Cerebellar cortex (tissue), 1 donor: ENCODE measurements at regions not wholly inside any gene's neighbourhood (a gene's known extent, or its start where the extent isn't known, plus 50 kb on each side); places are given as distances from the start of the nearest gene placed in this dataset.
"Not testable (repeated sequence)": the region's sequence is repeated elsewhere in the genome, so short reads cannot be mapped to it uniquely, and the experiment has no call there.

Source experiments
- DNase-seq: peaks from one replicate; pipeline ENCODE4 v3.0.0-alpha.2; 2015; ENCODE audit warnings: low spot score

GRCh38 chr6:8361259-8361658 is 74.1 kb downstream of the SLC35B3 start:
- no peak for DNase-seq

GRCh38 chr6:8352966-8353340 is 82.4 kb downstream of the SLC35B3 start:
- no peak for DNase-seq

- DNase-seq, result no peak
Observed at GRCh38 chr6:8352335-8352965, 82.9 kb downstream of the SLC35B3 start.

GRCh38 chr6:8343600-8343999 is 91.7 kb downstream of the SLC35B3 start:
- no peak for DNase-seq

- no peak for DNase-seq
Observed at GRCh38 chr6:8342241-8342819, 93.0 kb downstream of the SLC35B3 start.

- no peak for DNase-seq
Observed at GRCh38 chr6:8337147-8337546, 98.2 kb downstream of the SLC35B3 start.

- DNase-seq, result no peak
Observed at GRCh38 chr6:8336406-8337057, 98.8 kb downstream of the SLC35B3 start.

- DNase-seq, result no peak
Observed at GRCh38 chr6:8335896-8336295, 99.4 kb downstream of the SLC35B3 start.

GRCh38 chr6:8335381-8335780 is 100.0 kb downstream of the SLC35B3 start:
- no peak for DNase-seq

GRCh38 chr6:8334113-8334512 is 101.2 kb downstream of the SLC35B3 start:
- DNase-seq, result no peak

- no peak for DNase-seq
Observed at GRCh38 chr6:8329562-8329961, 105.8 kb downstream of the SLC35B3 start.

GRCh38 chr6:8325743-8326142 is 109.6 kb downstream of the SLC35B3 start:
- no peak for DNase-seq

GRCh38 chr6:8322659-8323058 is 112.7 kb downstream of the SLC35B3 start:
- DNase-seq, result no peak

GRCh38 chr6:8321671-8322404 is 113.5 kb downstream of the SLC35B3 start:
- DNase-seq, result no peak

- DNase-seq, result no peak
Observed at GRCh38 chr6:8315154-8315553, 120.2 kb downstream of the SLC35B3 start.

- no peak for DNase-seq
Observed at GRCh38 chr6:8301502-8301901, 133.8 kb downstream of the SLC35B3 start.

- DNase-seq, result no peak
Observed at GRCh38 chr6:8299034-8299433, 136.3 kb downstream of the SLC35B3 start.

GRCh38 chr6:8282946-8283345 is 152.4 kb downstream of the SLC35B3 start:
- DNase-seq, result not testable (repeated sequence)

GRCh38 chr6:8282380-8282779 is 153.0 kb downstream of the SLC35B3 start:
- DNase-seq, result no peak

- DNase-seq, result no peak
Observed at GRCh38 chr6:8279041-8279805, 156.1 kb downstream of the SLC35B3 start.

GRCh38 chr6:8278562-8278961 is 156.8 kb downstream of the SLC35B3 start:
- DNase-seq, result no peak

GRCh38 chr6:8277769-8278168 is 157.6 kb downstream of the SLC35B3 start:
- DNase-seq, result no peak
